GDM1 (cell line): ENCODE measurements at regions not wholly inside any gene's neighbourhood (a gene's known extent, or its start where the extent isn't known, plus 50 kb on each side); places are given as distances from the start of the nearest gene placed in this dataset.

Experiments
- DNase-seq: peaks from one replicate; lab custom pipeline; 2025; lab: John Stamatoyannopoulos, UW

DNA sequence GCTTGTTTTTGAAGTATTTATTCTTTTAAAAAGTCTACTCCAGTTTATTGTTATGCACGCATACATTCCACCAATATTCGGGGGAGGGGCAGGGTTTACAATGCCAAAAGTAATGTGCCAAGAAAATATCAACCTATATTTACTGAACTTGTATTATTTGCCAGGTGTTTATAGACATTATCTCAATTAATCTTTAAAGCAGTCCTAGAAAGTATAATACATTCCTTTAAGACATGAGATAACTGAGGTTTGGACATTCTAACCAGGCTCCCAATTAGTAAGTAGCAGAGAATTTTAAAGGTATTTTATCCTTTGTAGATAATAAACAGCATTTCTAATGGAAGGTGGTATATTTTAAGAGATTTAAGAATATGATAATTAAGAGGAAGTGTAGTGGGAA is 124.5 kb upstream of the LRIG3 start:
- DNase-seq = no peak

DNA sequence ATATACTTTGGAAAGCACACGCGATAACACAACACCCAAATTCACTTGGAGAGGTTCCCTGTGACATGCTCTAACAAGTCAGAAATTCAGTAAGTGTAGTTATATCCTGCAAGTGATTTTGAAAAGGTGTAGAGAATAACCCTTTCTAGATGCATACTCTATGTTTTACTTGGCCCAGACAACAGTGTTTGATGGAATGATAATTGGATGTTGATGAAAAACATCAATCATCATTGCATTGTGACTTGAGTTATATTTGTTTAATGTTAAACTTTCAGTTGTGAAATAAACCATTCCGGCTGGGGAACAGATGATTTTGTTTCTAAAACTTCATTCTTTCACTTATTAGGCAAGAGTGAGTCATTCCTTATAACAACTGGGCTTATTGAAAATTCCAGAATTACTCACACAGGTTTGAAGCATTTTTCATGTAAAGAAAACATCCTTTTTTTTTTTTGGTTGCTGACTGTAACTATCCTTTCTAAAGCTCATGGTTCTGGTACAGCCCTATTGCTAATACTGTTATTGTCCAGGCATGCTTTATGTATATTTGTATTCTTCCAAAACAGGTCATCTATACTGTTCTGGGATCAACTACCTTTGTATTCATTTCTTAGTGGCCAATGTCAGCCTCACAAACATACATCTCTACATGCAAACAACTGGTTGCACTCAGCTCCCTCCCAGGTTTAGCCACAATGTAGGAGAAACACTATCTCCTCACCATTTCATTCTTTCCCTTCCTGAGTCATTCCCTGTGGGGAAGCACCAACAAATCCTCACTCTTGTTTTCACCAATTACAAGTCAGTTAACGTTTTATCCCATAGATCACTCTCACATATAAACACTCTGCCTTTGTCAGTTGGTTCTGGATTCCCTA is 121.2 kb upstream of the LRIG3 start:
- no peak for DNase-seq

DNA sequence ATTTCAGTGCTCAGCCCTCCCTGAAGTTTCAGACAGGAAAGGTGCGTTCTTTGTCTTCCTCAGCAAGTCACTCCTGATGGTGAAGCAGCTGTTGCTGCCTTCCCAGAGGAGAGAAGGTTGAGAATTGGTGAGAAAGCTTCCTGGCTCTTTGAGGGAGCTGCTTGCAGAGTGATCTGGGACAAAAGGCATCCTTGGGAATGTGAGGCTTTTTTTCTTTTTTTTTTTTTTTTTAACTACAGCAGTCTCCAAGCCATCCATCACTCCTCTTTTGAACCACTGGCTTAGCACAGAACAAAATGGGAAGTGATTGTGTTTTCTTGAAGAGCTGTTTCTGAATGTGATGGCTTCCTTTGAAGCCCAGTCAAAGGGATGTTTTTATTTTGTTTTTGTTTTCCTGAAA is 120.4 kb upstream of the LRIG3 start:
- DNase-seq = no peak

DNA sequence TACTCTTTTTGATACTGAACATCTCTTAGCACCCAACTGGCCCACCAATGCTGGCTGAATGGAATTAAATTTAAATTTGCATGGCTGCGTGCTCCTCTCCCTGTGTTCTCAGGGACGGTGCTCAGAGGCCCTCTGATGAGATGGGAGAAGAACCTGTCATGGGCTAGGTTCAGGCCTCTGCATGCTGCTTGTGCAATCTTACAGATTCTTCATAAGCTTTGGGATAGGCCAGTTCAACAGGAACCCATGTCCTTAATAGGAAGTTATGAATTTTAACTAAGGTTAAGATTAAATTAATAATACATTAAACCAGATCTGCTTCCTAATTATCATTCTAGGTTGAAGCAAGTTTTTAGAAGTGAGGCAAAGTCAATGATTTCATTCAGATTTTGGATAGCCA is 119.7 kb upstream of the LRIG3 start:
- no peak for DNase-seq

DNA sequence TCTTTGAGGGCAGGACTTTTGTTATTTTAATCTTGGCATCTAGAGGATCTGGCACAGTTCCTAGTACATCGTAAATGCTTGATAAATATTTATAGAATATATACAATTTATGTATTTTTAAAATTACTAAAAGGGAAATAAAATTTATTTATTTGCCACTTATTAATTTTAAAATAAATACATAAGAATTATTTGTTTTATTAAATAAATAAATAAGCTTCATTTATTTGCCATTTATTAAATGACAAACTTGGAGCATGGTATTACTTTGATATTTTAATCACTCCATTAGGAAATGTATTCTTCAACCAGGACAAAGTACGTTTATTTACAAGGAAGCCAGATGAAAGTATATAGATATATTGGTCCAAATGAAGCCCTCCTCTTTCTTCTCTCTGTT is 118.7 kb upstream of the LRIG3 start:
- no peak for DNase-seq

DNA sequence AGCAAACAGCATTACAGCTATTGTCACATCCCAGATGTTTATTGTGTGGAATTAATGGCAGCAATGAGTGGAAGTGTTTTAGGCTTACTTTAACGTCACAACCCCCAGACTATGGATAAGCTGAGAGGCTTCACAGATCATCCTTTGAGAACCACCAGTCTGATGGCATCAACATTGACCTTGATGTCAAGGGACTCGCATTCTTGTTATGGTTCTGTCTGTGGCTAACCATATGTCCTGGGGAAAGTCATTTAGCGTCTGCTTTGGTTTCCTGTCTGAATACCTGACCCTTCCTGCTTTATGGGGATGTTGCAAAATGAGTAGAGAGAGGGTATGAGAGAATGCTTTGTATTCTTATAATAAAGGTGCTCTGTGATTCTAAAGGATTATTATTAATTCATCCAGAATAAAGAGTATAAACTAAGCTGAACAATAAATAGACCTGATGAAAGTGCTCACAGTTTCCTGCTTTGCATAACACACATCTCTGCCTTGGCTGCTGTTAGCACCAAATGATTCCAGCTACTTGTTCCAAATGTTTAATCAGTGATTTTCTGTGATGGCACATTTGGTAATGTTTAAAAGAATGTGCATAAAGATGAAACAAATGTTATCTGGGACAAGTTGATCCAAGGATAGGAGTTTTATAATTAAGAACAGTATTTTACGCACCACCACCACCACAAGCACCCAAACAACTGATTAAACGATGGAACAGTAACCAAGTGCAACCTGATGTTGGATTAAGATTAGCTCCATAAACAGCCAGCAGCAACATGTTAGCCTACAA is 116.9 kb upstream of the LRIG3 start:
- no peak for DNase-seq

DNA sequence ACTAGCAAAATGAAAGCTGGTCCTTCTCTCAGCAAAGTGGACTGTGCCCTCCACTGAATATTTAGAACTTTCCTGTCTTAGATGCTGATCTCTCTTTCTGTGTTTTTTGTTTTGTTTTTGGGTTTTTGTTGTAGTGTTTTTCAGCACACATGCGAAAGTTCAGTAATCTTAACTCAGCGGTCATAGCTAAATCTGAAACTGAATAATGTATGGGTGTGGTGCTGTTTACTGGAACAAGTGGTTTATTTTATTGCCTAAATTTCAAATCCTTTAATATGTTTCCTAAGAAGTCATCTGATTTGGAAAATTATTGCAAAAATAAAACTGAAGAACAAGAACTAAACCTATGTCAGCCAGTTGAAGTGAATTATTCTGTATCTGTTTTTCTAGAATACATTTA is 116.0 kb upstream of the LRIG3 start:
- no peak for DNase-seq

DNA sequence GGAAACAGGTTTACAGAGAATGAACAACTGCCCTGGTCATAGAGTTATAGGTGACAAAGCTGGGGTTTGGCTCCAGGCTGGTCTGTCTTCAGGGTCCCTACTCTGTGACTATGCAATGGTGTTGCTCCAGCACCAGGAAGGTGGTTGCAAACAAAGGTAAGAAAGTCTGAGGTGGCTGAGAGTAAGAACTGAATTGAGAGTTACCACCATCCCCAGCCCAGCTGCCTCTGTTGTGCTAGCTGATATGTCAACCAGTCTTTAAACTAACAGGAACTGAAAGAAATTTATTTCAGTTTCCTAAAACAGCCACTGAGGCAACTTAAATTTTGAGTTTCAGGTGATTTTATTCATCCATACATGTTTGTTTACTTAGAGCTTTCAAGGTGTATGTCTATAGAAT is 111.0 kb upstream of the LRIG3 start:
- no peak for DNase-seq

DNA sequence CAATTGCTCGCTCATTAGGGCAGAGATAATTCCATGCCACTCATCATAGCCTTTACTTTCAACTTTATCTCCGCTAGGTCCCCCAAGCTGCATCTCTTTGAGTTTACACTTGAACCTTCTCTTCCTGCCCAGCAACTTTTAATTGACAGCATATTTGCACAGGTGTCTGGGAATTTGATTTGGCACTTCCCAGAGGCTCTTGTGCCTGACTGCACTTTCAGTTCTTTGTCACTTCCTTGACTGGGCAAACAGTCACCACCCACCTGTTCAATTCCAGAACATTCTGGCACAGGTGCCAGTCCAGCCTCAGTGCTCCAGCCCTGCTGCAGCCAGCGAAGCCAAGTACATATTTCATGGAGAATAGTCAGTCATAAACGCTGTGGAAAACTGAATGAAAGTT is 110.1 kb upstream of the LRIG3 start:
- DNase-seq = no peak

DNA sequence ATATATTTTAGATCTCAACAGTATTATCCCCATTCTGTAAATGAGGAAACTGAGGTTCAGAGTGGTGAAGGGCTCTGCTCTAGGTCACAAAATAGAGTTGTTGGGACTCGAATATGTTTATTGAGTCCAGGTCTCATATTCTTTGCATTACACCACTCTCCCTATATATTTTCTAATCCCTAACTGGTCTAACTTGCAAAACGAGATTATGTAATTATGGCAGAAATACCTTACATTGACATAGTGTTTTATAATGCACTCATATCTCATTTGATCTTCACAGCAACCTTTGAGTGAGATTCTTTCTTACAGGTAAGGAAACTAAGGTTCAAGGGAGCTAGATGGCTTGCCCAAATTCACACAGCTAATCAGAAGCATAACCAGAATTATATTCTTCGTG is 106.9 kb upstream of the LRIG3 start:
- no peak for DNase-seq

DNA sequence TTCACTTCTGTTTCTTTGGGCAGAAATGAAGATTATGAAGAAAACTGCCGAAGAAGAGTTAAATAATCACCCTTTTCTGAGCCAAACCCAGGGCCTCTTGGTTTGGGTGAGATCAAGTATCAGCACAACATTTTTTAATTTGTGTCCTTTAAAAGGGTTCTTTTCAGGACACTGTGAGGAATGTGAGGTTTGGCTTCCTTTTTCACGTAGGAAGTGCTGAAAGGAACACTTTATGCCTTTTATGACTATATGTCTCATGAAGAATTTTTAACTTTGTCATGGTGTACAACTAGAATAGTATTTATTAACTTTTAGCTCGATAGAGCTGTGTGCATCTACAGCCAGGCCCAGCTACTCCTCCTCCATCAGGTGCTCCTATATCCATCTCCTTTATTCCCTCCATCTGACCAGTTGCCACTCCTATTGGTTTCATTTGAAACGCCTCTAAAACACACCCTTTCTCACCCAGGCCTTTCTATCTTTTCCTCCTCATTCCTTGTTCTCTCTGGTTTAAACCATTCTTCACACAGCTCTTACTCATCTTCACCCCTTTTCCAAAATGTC is 103.6 kb upstream of the LRIG3 start:
- DNase-seq = no peak

DNA sequence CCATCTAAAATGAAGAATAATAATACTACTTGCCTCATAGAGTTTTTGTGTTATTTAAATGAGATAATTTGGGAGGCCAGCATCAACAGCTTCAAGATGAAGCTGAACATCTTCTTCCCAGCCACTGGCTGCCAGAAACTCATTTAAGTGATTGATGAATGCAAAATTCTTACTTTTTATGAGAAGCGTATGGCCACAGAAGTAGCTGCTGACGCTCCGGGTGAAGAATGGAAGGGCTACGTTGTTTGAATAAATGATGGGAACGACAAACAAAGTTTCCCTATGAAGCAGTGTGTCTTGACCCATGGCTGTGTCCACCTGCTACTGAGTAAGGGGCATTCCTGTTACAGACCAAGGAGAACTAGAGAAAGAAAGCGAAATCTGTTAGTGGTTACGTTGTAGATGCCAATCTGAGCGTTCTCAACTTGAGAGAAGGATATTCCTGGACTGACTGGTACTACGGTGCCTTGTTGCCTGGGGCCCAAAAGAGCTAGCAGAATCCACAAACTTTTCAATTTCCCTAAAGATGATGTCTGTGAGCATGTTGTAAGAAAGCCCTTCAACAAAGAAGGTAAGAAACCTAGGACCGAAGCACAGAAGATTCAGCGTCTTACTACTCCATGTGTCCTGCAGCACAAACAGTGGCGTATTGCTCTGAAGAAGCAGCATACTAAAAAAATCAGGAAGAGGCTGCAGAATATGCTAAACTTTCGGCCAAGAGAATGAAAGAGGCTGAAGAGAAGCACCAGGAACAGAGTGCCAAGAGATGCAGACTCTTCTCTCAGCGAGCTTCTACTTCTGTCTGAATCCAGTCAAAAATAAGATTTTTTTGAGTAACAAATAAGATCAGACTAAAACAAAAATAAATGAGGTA is 100.0 kb upstream of the LRIG3 start:
- DNase-seq = no peak

DNA sequence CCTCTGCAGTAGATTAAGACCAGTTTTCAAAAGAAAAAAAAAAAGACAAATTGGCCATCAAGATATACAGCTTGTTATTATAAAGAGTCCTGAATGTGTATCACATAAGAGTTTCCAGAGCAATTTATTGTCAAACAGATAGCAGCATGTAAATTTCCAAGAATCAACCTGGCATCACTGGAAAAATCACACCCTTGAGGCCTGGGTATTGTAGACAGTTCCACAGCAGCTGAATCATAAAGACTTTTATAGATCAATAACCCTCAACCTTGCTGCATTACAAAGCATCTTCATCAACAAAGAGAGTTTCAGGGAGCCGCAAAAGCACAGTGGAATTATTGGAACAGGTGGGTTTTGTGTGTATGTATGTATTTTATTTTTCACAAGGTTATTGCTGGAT is 94.6 kb upstream of the LRIG3 start:
- no peak for DNase-seq

DNA sequence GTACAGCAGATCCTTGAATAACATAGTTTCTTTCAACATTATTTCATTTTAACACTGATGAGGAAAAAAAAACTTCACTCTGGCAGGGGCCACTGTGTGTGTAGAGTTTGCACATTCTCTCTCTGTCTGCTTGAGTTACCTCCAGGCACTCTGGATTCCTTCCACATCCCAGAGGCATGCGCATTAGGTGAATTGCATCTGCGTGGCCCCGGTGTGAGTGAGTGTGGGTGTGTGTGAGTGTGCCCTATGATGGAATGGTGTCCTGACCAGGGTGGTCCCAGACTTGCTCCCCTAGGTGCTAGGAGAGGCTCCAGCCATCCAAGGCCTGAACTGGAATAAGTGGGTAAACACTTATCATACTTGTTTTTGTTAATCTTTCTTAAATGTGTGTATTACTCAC is 90.6 kb upstream of the LRIG3 start:
- no peak for DNase-seq

DNA sequence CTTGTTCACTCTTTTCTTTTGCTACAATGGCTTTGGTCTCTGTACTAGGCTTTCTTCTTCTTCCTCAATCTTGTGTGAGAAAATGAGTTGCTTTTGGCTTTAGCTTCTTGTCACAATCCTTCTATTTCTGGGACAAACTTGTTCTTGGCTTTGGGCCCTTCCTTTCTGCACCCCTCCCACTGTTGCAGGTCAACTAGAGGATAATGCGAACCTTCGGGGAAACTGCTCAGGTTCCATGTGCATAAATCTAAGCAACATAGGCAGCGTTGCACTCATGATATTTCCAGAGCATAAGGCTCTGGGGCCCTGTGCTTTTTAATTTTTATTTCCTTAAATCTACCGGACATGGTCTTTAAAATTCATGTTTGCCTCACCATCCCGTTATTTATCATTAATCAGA is 89.8 kb upstream of the LRIG3 start:
- DNase-seq = no peak

DNA sequence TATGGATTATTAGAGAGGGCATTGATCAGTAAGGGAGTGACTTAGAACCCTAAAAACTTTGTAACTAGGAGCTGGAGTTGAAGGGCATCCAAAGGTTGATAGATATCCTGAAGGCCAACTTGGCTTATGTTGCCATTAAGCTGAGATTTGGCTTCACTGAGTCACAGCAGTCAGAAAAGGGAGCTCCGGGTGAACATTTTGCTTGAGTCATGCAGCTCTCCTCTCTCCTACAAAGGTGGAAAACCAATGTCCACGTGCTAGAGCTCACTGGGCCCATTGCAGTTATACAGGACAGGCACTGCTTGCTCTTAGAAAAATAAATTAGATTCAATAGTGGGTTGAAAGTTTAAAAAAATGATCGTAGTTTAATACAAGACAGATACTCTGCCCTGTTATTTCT is 87.3 kb upstream of the LRIG3 start:
- DNase-seq = no peak

DNA sequence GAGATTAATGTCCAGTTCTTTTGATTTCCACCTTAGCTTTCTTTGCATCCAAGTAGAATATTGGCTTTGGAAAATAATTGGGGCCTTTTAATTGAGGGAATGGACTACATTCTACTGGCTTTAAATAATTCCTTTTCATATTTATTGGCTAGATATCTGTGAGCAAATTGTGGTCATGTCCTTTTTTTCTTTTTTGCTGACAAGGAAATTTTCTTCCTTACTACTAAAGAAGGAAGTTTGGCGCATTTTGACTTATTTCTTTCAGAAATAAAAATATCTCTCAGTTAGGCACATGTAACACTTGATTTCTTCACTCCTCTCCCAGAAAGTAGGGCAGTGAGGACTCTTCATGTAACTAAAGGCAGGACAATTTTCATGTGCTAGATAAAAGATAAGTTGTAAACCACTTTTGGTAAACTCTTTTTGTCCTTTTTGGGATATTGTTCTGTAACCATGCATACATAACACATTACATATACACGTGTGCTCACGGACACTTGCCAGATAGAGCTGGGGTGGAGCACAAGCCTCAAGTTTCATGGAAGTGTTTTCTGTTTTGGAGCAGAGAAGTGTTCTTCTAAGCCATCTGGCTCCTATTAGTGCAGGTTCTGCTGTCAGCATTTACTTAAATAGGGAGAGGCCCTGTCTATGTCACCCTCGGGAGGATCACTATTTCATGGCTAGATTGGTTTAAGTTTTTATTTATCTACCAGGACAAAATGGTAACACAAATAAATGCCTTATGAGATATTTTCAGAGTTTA is 85.1 kb upstream of the LRIG3 start:
- no peak for DNase-seq

DNA sequence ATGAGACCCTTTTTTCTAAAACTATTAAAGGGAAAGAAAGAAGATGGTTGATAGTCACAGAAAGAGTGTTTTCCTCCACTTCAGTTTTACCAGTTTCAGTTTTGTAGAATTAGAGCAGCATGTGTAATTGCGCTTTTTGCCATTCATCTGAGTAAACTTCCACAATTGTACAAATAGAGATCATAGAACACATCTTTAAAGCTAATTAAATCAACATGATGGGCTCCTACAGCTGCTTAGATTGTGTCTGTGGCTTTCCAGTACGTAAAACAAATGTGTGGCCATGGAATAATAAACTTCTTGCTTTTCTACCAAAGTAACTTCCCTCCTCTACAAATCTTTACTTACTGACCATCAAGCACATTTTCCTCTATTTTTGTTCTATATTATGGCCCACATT is 84.2 kb upstream of the LRIG3 start:
- DNase-seq = no peak

DNA sequence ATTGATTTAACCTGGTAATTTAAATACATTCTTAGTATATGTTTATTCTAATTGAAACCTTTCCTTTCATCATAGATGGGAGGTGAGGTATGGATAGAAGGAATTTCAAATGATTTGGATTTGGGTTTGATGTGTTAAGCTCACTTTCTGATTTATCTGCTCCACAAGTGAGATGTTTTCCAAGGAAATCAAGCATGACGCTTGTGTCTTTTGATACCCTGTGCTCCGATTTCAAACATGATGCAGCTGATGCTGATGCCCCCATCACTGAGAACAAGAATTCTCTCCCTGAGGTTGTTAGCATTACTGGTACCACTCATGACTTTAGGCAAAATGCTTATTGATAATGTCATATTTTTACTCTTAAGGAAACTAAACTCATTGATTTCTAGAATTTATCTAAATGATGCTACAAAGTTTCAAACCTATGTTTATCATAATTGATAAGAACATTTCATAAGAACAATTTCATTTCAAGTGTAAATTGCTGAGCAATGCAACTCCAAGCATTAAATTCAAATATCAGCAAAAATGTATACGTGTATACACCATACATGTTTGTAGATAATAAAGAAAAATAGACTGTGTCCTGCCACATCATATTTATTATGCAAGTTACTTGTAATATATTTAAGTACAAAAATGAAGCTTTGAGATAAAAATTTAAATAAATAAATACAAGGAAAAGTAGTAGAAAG is 75.5 kb upstream of the LRIG3 start:
- DNase-seq = no peak

DNA sequence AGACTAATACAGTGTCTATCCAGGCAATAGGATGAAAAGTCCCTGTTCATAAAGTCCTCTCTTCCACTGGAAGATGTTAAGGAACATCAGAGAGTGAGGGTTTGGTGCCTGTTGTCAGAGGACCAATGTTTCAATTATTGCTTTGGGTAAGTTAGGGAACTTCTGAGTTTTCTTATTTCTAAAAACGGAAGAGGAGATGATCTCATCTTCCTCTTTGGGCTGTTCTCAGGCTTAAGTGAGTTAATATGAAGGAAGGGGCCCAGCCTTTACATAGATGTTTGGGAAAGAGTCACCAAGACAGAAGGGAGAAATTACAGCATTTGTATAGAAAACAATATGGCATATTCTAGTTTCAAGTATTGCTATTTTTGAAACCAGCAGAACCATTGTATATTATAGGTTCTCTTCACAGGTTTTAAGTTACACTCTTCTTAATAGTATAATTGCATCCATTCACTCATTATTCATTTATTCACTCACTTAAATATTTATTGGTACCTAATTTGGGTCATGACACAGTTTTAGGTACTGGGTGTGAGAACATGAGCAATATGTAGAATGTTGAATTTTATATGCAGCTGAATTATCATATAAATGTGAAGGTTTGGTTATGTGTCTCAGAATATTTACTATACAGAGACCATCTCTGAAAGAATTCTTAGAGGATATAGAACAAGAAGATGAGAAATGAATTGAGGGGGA is 68.5 kb upstream of the LRIG3 start:
- DNase-seq = no peak
